GM12878 (cell line): ENCODE measurements at regions not wholly inside any gene's neighbourhood (a gene's known extent, or its start where the extent isn't known, plus 50 kb on each side); places are given as distances from the start of the nearest gene placed in this dataset.

ENCODE experiments used
- ATAC-seq: fragments of 200-7000 bp; cut with Tn5 transposase; 3 replicates; pipeline ENCODE4 v1.9.1; 2020; ENCODE audit warnings: mild to moderate bottlenecking, moderate library complexity
- BruUV-seq: library from RNA; stranded (reverse); fragments of 400-500 nt; replicated peaks from 2 replicates; lab custom pipeline; 2021; lab: Mats Ljungman, UMichigan
- CTCF ChIA-PET: fragments of 300-600 bp; sonication (Branson Sonifier 250); formaldehyde crosslinking; extraction: SDS; loops from one replicate; lab custom pipeline; 2021; ENCODE audit warnings: inconsistent platforms; lab: Yijun Ruan, JAX
- POLR2A ChIA-PET: fragments of 350-600 bp; formaldehyde crosslinking; extraction: SDS; loops from one replicate; lab custom pipeline; 2021; ENCODE audit warnings: inconsistent platforms; lab: Charles Lee
- RAD21 ChIA-PET: fragments of 300-600 bp; sonication (Branson Sonifier 250); formaldehyde crosslinking; loops from one replicate; lab custom pipeline; 2023; ENCODE audit warnings: antibody characterized with exemption; ENCODE audit not compliant: unreplicated experiment; lab: Charles Lee
- SMC1A ChIA-PET: fragments of 300-600 bp; sonication (Branson Sonifier 250); formaldehyde crosslinking; loops from one replicate; lab custom pipeline; 2023; ENCODE audit not compliant: unreplicated experiment, uncharacterized antibody; lab: Charles Lee
- DNase-seq: peaks from one replicate; pipeline ENCODE4 v3.0.0-alpha.2; 2011; ENCODE audit warnings: low read depth, low spot score
- FAIRE-seq: peaks from 3 replicates; lab custom pipeline; 2011; peaks lifted over from hg19 to GRCh38; lab: Jason Lieb, UNC
- H2AFZ ChIP-seq: 2 replicates; pipeline ENCODE4 v1.6.0; 2011; ENCODE audit warnings: low read depth, low read length, control low read depth; ENCODE audit not compliant: control insufficient read depth
- H3K27ac ChIP-seq: 2 replicates; pipeline ENCODE4 v1.5.1; 2011; ENCODE audit warnings: control low read depth; ENCODE audit not compliant: control insufficient read depth, insufficient read depth
- H3K27me3 ChIP-seq, 2 experiments: replicated peaks in 1 of 2; 2 replicates each; pipeline versions ENCODE4 v1.6.0 to v1.6.1; 2011; ENCODE audit warnings: low read length in 1 of 2; ENCODE audit not compliant: control insufficient read depth in 2 of 2, insufficient read depth in 2 of 2
- H3K36me3 ChIP-seq, 2 experiments: 2 replicates each; pipeline ENCODE4 v1.5.1; 2011; ENCODE audit warnings: low read length in 1 of 2; ENCODE audit not compliant: control insufficient read depth in 2 of 2, insufficient read depth in 2 of 2
- H3K4me1 ChIP-seq: 2 replicates; pipeline ENCODE4 v1.6.1; 2011; ENCODE audit warnings: mild to moderate bottlenecking, low read length, moderate library complexity, mixed read lengths; ENCODE audit not compliant: control insufficient read depth, insufficient read depth
- H3K4me2 ChIP-seq: 2 replicates; pipeline ENCODE4 v1.6.0; 2011; ENCODE audit warnings: control low read depth; ENCODE audit not compliant: control insufficient read depth, insufficient read depth
- H3K4me3 ChIP-seq: fragments of 200-600 bp; sonication (generic); 2 replicates; pipeline ENCODE4 v1.5.1; 2016
- H3K79me2 ChIP-seq: 2 replicates; pipeline ENCODE4 v1.6.0; 2011; ENCODE audit warnings: low read length; ENCODE audit not compliant: control insufficient read depth, insufficient read depth
- H3K9ac ChIP-seq: 2 replicates; pipeline ENCODE4 v1.8.0; 2011; ENCODE audit warnings: low read length, control low read depth, mixed read lengths; ENCODE audit not compliant: control insufficient read depth, insufficient read depth
- H3K9me3 ChIP-seq: replicated peaks from 3 replicates; pipeline ENCODE4 v1.5.1; 2011; ENCODE audit warnings: mild to moderate bottlenecking, low read length; ENCODE audit not compliant: control insufficient read depth, insufficient read depth
- H4K20me1 ChIP-seq: 2 replicates; pipeline ENCODE4 v1.6.0; 2011; ENCODE audit not compliant: control insufficient read depth, insufficient read depth
- KAT2A ChIP-seq: conservative IDR thresholded peaks from 2 replicates; pipeline ENCODE4 v1.6.1; 2011; ENCODE audit warnings: low read depth, low read length; ENCODE audit not compliant: control insufficient read depth
- NFXL1 ChIP-seq: fragments of 450-650 bp; IDR thresholded peaks from 2 replicates; pipeline ENCODE4 v1.6.1; 2017; ENCODE audit warnings: antibody characterized with exemption, mild to moderate bottlenecking, borderline replicate concordance
- RAD21 ChIP-seq: IDR thresholded peaks from 2 replicates; pipeline ENCODE4 v1.6.1; 2011; ENCODE audit warnings: mild to moderate bottlenecking, low read depth, low read length, moderate library complexity; ENCODE audit not compliant: insufficient read depth
- SMC3 ChIP-seq: IDR thresholded peaks from 2 replicates; pipeline ENCODE4 v1.6.1; 2011; ENCODE audit warnings: low read length, improper control_type of control experiment, borderline replicate concordance
- whole genome bisulfite sequencing: methylation state at CpG from one replicate; pipeline ENCODE4 v1.1.6; 2016; ENCODE audit warnings: low lambda C conversion rate; ENCODE audit not compliant: insufficient replicate concordance, insufficient coverage; ENCODE audit errors: missing lambda C conversion rate; 5-methylcytosine and 5-hydroxymethylcytosine counted together
- in situ Hi-C: fragments of 300-500 bp; cut with MboI; formaldehyde crosslinking; loops from 9 replicates; pipeline ENCODE4 v1.14.3; 2018; ENCODE audit warnings: mixed read lengths
- intact Hi-C: fragments of 100-400 bp; cut with micrococcal nuclease; formaldehyde crosslinking; loops from one replicate; pipeline ENCODE4 v1.14.2; 2022; ENCODE audit not compliant: unreplicated experiment
- TF ChIP-seq, protein P1 (sequence below): fragments of 450-650 bp; IDR thresholded peaks from 2 replicates; pipeline ENCODE4 v1.6.1; 2014; ENCODE audit warnings: mild to moderate bottlenecking
- TF ChIP-seq, protein P2 (sequence below): fragments of 450-650 bp; conservative IDR thresholded peaks from 2 replicates; pipeline ENCODE4 v1.6.1; 2017; ENCODE audit warnings: mild to moderate bottlenecking, moderate library complexity
- TF ChIP-seq, protein P3 (sequence below): IDR thresholded peaks from 2 replicates; pipeline ENCODE4 v1.6.1; 2011; ENCODE audit warnings: low read depth, mild to moderate bottlenecking, low read length, moderate library complexity, borderline replicate concordance; ENCODE audit errors: extremely low read depth
- TF ChIP-seq, protein P4 (sequence below), 3 experiments: IDR thresholded peaks in 2 of 3; conservative IDR thresholded peaks in 1 of 3; 2 replicates each; pipeline ENCODE4 v1.5.1; 2011; ENCODE audit warnings: low read depth in 3 of 3, low read length in 3 of 3, mild to moderate bottlenecking in 3 of 3, control low read depth in 2 of 3, moderate library complexity in 2 of 3, inconsistent platforms in 1 of 3, mixed read lengths in 1 of 3; ENCODE audit not compliant: control insufficient read depth in 2 of 3, insufficient read depth in 1 of 3; ENCODE audit errors: extremely low read depth in 1 of 3

DNA sequence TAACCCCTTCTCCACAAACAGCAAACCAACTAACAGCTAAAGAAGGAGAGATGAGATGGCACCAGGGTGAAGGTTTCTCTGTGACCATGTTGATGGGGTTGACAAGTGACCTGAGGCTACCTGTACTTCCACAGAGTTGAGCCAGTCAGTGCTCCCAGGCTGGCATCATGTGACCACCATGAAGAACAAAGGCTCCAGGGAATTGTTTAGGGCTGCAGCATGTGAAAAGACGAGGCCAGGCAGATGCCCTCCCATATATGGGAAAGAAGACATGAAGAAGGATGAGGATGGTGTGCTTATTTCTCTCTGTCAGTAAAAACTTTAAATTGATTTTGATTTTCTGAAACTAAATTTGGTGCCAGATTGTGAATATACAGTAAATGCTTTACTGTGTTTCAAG lies 220.6 kb downstream of the OLFM4 start (continued):
- TF ChIP-seq, protein P1, sequence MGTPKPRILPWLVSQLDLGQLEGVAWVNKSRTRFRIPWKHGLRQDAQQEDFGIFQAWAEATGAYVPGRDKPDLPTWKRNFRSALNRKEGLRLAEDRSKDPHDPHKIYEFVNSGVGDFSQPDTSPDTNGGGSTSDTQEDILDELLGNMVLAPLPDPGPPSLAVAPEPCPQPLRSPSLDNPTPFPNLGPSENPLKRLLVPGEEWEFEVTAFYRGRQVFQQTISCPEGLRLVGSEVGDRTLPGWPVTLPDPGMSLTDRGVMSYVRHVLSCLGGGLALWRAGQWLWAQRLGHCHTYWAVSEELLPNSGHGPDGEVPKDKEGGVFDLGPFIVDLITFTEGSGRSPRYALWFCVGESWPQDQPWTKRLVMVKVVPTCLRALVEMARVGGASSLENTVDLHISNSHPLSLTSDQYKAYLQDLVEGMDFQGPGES: no peak
- TF ChIP-seq, protein P2, sequence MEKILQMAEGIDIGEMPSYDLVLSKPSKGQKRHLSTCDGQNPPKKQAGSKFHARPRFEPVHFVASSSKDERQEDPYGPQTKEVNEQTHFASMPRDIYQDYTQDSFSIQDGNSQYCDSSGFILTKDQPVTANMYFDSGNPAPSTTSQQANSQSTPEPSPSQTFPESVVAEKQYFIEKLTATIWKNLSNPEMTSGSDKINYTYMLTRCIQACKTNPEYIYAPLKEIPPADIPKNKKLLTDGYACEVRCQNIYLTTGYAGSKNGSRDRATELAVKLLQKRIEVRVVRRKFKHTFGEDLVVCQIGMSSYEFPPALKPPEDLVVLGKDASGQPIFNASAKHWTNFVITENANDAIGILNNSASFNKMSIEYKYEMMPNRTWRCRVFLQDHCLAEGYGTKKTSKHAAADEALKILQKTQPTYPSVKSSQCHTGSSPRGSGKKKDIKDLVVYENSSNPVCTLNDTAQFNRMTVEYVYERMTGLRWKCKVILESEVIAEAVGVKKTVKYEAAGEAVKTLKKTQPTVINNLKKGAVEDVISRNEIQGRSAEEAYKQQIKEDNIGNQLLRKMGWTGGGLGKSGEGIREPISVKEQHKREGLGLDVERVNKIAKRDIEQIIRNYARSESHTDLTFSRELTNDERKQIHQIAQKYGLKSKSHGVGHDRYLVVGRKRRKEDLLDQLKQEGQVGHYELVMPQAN: no peak
- TF ChIP-seq NFXL1: no peak

DNA sequence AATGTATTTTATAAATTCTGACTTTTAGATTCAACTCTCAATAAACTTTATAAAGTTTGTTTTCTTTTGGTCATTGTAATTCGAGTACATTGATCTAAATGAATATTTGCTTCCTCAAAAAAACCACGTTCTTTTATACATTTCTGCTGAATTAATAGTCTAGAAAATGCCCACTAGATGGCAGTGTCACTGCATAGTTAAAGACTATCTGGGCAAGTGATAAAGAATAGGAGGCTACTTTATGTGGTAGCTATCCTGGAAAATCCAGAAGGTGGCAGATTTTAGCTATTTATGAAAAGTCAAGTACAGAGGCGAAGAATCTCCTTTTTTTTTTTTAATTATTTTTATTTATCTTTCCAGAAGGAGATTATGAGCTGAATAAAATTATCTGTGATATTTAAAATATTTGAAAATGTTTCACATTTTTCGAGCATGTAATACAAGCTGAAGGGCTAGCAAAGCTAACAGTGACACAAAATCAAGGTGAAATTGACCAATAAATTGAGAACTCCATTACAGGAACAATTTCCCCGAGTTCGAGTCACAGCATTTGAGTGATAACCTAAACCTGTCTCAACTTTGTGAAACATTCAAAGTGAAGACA lies 221.8 kb downstream of the OLFM4 start:
- no peak overlapping the region for H3K9ac ChIP-seq
- ChIA-PET CTCF (interaction anchor here (0.6 to 2.0 kb wide), 31 partner anchors 9 to 1055 kb away, joined by 3 to 30 read pairs (median 4); no protein-coding TSS in a partner anchor), POLR2A (no interaction called here), RAD21 (interaction anchor here (0.6 to 2.4 kb wide), 8 partner anchors 9 to 1995 kb away, joined by 3 to 12 read pairs (median 4); no protein-coding TSS in a partner anchor), SMC1A (interaction anchor here (0.6 to 3.1 kb wide), 7 partner anchors 11 to 1938 kb away, joined by 3 to 30 read pairs (median 3); no protein-coding TSS in a partner anchor)
- peak; percentile 85 for FAIRE-seq
- intact Hi-C loops: loop anchor here (5.0 kb wide), 2 partner anchors 527 to 1997 kb away; no protein-coding TSS in a partner anchor
- no peaks in the 10 kb centered on the region for H3K27me3 ChIP-seq
- 17% methylated on average over 6 of the region's 6 CpGs for WGBS
- H4K20me1 ChIP-seq: no peaks in the 10 kb centered on the region
- no peak overlapping the region for H3K4me3 ChIP-seq
- H3K4me2 ChIP-seq: no peak overlapping the region
- in situ Hi-C loops: no loop called here
- BruUV-seq: no TSS peak
- H3K36me3 ChIP-seq: no peaks in the 10 kb centered on the region
- TF ChIP-seq SMC3 (peak; percentile 60; the same call in 1 of the 2 replicates), RAD21 (peak; percentile 88), KAT2A (no peak)
- TF ChIP-seq, protein P3, sequence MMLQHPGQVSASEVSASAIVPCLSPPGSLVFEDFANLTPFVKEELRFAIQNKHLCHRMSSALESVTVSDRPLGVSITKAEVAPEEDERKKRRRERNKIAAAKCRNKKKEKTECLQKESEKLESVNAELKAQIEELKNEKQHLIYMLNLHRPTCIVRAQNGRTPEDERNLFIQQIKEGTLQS: no peak
- TF ChIP-seq, protein P4, sequence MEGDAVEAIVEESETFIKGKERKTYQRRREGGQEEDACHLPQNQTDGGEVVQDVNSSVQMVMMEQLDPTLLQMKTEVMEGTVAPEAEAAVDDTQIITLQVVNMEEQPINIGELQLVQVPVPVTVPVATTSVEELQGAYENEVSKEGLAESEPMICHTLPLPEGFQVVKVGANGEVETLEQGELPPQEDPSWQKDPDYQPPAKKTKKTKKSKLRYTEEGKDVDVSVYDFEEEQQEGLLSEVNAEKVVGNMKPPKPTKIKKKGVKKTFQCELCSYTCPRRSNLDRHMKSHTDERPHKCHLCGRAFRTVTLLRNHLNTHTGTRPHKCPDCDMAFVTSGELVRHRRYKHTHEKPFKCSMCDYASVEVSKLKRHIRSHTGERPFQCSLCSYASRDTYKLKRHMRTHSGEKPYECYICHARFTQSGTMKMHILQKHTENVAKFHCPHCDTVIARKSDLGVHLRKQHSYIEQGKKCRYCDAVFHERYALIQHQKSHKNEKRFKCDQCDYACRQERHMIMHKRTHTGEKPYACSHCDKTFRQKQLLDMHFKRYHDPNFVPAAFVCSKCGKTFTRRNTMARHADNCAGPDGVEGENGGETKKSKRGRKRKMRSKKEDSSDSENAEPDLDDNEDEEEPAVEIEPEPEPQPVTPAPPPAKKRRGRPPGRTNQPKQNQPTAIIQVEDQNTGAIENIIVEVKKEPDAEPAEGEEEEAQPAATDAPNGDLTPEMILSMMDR (IDR thresholded peaks at IDR 0.05 in 2 of 3, conservative IDR thresholded peaks at IDR 0.05 in 1 of 3; ENCODE audit: control insufficient read depth in 2 of 3, extremely low read depth in 1 of 3, insufficient read depth in 1 of 3, low read depth in 3 of 3, low read length in 3 of 3): peak; percentile 57 to 66 (median 63)
- no peak overlapping the region for H2AFZ ChIP-seq
- no peak overlapping the region for H3K27ac ChIP-seq
- H3K79me2 ChIP-seq: no peaks in the 10 kb centered on the region
- peak; percentile 15 for DNase-seq
- no peaks in the 10 kb centered on the region for H3K9me3 ChIP-seq
- peak; percentile 91 for ATAC-seq
- no peaks in the 10 kb centered on the region for H3K4me1 ChIP-seq
